ENCODE measurements at regions not wholly inside any gene's neighbourhood (a gene's known extent, or its start where the extent isn't known, plus 50 kb on each side); places are given as distances from the start of the nearest gene placed in this dataset.

- DNase-seq: no peak
- no peak overlapping the region for H3K4me3 ChIP-seq (ENCODE audit: low read length)
These were observed 160.1 kb upstream of the DAP start for GRCh38 chr5:10921160-10921559.

GRCh38 chr5:10920400-10920799 is 159.4 kb upstream of the DAP start:
- Histone ChIP-seq H3K27ac (ENCODE audit: low read length) (no peak overlapping the region), H3K36me3 (replicated peaks; ENCODE audit: insufficient read depth, low read length) (no peaks in the 10 kb centered on the region), H3K4me3 (ENCODE audit: low read length) (no peak overlapping the region), H2AFZ (ENCODE audit: low read length) (no peak overlapping the region), H3K27me3 (replicated peaks; ENCODE audit: insufficient read depth, low read length) (no peaks in the 10 kb centered on the region), H4K20me1 (ENCODE audit: insufficient read depth, low read length) (no peaks in the 10 kb centered on the region), H3K9me2 (replicated peaks; ENCODE audit: insufficient read depth, low read length) (no peaks in the 10 kb centered on the region), H3K4me2 (ENCODE audit: low read depth, low read length) (no peak overlapping the region), H3F3A (ENCODE audit: insufficient read depth, low read length) (no peaks in the 10 kb centered on the region), H3K79me2 (ENCODE audit: low read length) (no peaks in the 10 kb centered on the region), H3K9ac (ENCODE audit: low read length) (no peak overlapping the region), H3K4me1 (ENCODE audit: low read length) (no peaks in the 10 kb centered on the region), H3K9me3 (replicated peaks; ENCODE audit: insufficient read depth, low read length) (no peaks in the 10 kb centered on the region)
- DNase-seq: no peak
- TF ChIP-seq CTCF (IDR thresholded peaks at IDR 0.05; ENCODE audit: low read length) (no peak), EZH2phosphoT487 (IDR thresholded peaks at IDR 0.05; ENCODE audit: low read length) (no peak), EZH2 (optimal IDR thresholded peaks at IDR 0.05; ENCODE audit: low read depth, low read length) (no peak)

More at GRCh38 chr5:10921160-10921559, 160.1 kb upstream of the DAP start:
- Histone ChIP-seq H3F3A (ENCODE audit: insufficient read depth, low read length) (no peaks in the 10 kb centered on the region), H3K36me3 (replicated peaks; ENCODE audit: insufficient read depth, low read length) (no peaks in the 10 kb centered on the region), H4K20me1 (ENCODE audit: insufficient read depth, low read length) (no peaks in the 10 kb centered on the region), H3K79me2 (ENCODE audit: low read length) (no peaks in the 10 kb centered on the region), H2AFZ (ENCODE audit: low read length) (no peak overlapping the region), H3K9me3 (replicated peaks; ENCODE audit: insufficient read depth, low read length) (no peaks in the 10 kb centered on the region), H3K27me3 (replicated peaks; ENCODE audit: insufficient read depth, low read length) (no peaks in the 10 kb centered on the region), H3K9ac (ENCODE audit: low read length) (no peak overlapping the region), H3K4me1 (ENCODE audit: low read length) (no peaks in the 10 kb centered on the region), H3K27ac (ENCODE audit: low read length) (no peak overlapping the region), H3K9me2 (replicated peaks; ENCODE audit: insufficient read depth, low read length) (no peaks in the 10 kb centered on the region), H3K4me2 (ENCODE audit: low read depth, low read length) (no peak overlapping the region)
- TF ChIP-seq CTCF (IDR thresholded peaks at IDR 0.05; ENCODE audit: low read length) (no peak), EZH2phosphoT487 (IDR thresholded peaks at IDR 0.05; ENCODE audit: low read length) (no peak), EZH2 (optimal IDR thresholded peaks at IDR 0.05; ENCODE audit: low read depth, low read length) (no peak)

GRCh38 chr5:10914741-10915480 is 153.9 kb upstream of the DAP start:
- Histone ChIP-seq H3K36me3 (replicated peaks; ENCODE audit: insufficient read depth, low read length) (no peaks in the 10 kb centered on the region), H3K9me3 (replicated peaks; ENCODE audit: insufficient read depth, low read length) (no peaks in the 10 kb centered on the region), H3K4me3 (ENCODE audit: low read length) (no peak overlapping the region), H3K79me2 (ENCODE audit: low read length) (no peaks in the 10 kb centered on the region), H3K27me3 (replicated peaks; ENCODE audit: insufficient read depth, low read length) (no peaks in the 10 kb centered on the region), H3K4me1 (ENCODE audit: low read length) (no peaks in the 10 kb centered on the region), H3K9me2 (replicated peaks; ENCODE audit: insufficient read depth, low read length) (no peaks in the 10 kb centered on the region), H3K4me2 (ENCODE audit: low read depth, low read length) (no peak overlapping the region), H3F3A (ENCODE audit: insufficient read depth, low read length) (no peaks in the 10 kb centered on the region), H3K27ac (ENCODE audit: low read length) (no peak overlapping the region), H3K9ac (ENCODE audit: low read length) (no peak overlapping the region), H4K20me1 (ENCODE audit: insufficient read depth, low read length) (no peaks in the 10 kb centered on the region), H2AFZ (ENCODE audit: low read length) (no peak overlapping the region)
- DNase-seq: no peak
- TF ChIP-seq CTCF (IDR thresholded peaks at IDR 0.05; ENCODE audit: low read length) (no peak), EZH2phosphoT487 (IDR thresholded peaks at IDR 0.05; ENCODE audit: low read length) (no peak), EZH2 (optimal IDR thresholded peaks at IDR 0.05; ENCODE audit: low read depth, low read length) (no peak)

Measured in MM.1S (cell line).